Mesothelial cell of epicardium (in vitro differentiated cells): ENCODE measurements at regions not wholly inside any gene's neighbourhood (a gene's known extent, or its start where the extent isn't known, plus 50 kb on each side); places are given as distances from the start of the nearest gene placed in this dataset.
"Not testable (repeated sequence)": the region's sequence is repeated elsewhere in the genome, so short reads cannot be mapped to it uniquely, and the experiment has no call there.

ENCODE experiments used
- DNase-seq, 2 experiments: peaks; one replicate each; pipeline ENCODE4 v3.0.0; 2021; ENCODE audit warnings: low spot score in 2 of 2; ENCODE audit not compliant: unreplicated experiment in 2 of 2
- H3K27ac Mint-ChIP-seq: 2 replicates; pipeline ENCODE4 v1.8.0; 2021; ENCODE audit warnings: mixed read lengths
- H3K27me3 Mint-ChIP-seq: 2 replicates; pipeline ENCODE4 v1.8.0; 2021; ENCODE audit warnings: low read depth, mixed read lengths
- H3K36me3 Mint-ChIP-seq: 2 replicates; pipeline ENCODE4 v1.8.0; 2021; ENCODE audit warnings: mixed read lengths
- H3K4me1 Mint-ChIP-seq: 2 replicates; pipeline ENCODE4 v1.8.0; 2021; ENCODE audit warnings: mixed read lengths
- H3K4me3 Mint-ChIP-seq: 2 replicates; pipeline ENCODE4 v1.8.0; 2021; ENCODE audit warnings: mild to moderate bottlenecking, moderate library complexity, mixed read lengths
- H3K9me3 Mint-ChIP-seq: 2 replicates; pipeline ENCODE4 v1.8.0; 2021; ENCODE audit warnings: mixed read lengths
- TF ChIP-seq, protein P1 (sequence below): fragments of 200-600 bp; sonication (generic); IDR thresholded peaks from one replicate; pipeline ENCODE4 v1.5.0; 2021; ENCODE audit warnings: antibody characterized with exemption; ENCODE audit not compliant: unreplicated experiment

DNA sequence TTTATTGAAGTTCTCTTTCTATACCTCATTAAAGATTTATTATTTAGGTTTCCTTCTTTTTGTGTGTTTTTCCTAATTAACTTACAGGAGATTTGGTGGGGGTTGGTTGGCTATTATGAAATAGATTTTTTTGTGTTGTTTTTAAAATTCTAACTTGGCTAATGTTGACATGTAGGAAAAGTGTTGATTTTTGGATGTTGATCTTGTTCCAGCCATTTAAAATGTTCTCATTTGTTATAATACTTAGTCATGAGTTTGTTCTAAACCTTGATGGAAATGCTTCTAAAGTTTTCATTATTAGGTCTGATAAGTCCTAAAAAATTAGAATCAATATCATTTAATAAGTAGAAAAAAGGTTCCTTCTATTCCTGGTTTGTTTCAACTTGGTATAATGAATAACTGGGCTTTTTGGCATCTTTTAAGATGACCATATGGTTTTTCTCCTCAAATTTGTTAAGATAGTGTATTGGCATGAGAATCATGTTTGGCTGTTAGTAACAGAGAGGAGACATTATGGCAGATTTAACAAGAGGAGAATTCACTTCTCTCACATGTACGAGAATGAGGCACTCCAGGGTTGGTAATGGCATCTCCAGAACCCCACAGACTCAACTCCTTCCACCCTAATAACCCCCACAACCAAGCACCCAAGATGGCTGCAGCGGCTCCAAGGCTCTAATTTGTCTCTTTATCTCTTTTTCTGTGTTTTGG lies 104.1 kb downstream of the ARHGAP11B start:
- not testable (repeated sequence) for H3K27ac Mint-ChIP-seq, H3K4me3 Mint-ChIP-seq, H3K27me3 Mint-ChIP-seq, DNase-seq, H3K4me1 Mint-ChIP-seq, H3K9me3 Mint-ChIP-seq
- H3K36me3 Mint-ChIP-seq = peaks cover 35% of the 10 kb centered on the region

DNA sequence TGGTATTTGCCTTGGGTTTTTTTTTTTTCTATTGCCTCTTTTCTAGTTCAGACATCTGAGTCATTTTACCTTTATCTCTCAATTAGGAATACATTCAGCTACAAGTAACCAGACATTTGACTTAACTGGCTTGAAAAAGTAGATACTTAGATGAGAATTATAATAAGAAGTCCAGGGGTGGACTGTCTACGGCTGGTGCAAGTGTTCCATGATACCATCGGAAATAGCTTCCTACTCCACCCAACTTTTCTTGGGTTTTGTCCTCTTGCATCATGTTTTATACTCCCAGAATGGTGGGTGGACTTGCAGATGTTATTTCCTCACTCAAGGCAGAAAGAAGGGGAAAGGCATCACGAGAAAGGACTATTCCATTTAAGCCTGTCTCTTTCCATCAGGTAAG lies 104.7 kb downstream of the ARHGAP11B start:
- not testable (repeated sequence) for H3K27me3 Mint-ChIP-seq, H3K27ac Mint-ChIP-seq, H3K9me3 Mint-ChIP-seq, H3K4me3 Mint-ChIP-seq, DNase-seq, H3K4me1 Mint-ChIP-seq
- H3K36me3 Mint-ChIP-seq = peaks cover 36% of the 10 kb centered on the region

DNA sequence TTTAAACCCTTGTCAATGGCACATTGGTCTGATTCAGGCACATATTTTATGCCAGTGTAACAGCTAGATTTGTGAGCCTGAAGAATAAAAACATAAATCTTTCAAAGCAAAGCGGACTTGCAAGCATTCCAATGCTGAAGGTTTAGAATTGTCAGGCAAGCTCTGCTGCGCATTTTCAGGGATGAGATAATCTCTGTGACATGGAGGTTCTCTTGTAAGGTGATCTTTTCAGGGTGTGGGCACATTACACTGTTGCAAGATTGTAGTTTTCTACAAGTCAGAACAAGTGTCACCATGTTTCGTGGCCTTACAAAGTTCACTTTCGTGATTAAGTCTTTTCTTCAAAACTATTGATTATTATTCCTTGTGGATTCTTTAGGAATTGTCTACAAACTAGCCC lies 106.2 kb downstream of the ARHGAP11B start:
- peaks cover 38% of the 10 kb centered on the region for H3K36me3 Mint-ChIP-seq
- H3K4me1 Mint-ChIP-seq, H3K4me3 Mint-ChIP-seq, H3K27ac Mint-ChIP-seq, DNase-seq, H3K9me3 Mint-ChIP-seq, H3K27me3 Mint-ChIP-seq: not testable (repeated sequence)

DNA sequence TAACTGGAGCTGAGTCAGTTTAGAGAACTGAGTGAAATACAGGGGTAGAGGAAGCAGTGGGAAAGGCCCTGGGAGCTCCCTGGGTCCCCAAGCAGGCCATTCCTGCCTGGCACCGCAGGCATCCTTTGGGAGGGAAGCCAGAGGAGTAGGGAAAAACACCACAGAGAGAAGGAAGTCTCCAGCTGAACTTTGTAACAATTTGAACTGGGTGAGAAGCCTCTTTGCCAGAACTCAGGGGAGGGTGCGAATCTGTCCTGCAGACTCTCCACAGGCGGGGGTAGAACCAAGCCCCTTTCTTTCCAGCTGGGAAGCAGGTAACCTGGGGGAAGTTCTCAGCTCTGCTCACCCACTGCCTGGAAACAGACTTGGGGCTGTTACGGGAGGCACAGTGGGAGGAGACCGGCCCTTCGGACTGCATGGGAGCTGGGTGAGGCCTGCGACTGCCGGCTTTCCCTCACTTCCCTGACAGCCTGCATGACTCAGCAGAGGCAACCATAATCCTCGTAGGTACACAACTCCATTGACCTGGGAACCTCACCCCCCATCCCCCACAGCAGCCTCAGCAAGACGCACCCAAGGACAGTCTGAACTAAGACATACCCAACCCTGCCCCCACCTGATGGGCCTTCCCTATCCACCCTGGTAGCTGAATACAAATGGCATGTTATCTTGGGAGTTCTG lies 110.1 kb downstream of the ARHGAP11B start:
- H3K4me3 Mint-ChIP-seq, H3K27ac Mint-ChIP-seq, H3K4me1 Mint-ChIP-seq, H3K27me3 Mint-ChIP-seq, DNase-seq: not testable (repeated sequence)
- Mint-ChIP-seq H3K36me3 (peaks cover 40% of the 10 kb centered on the region), H3K9me3 (peaks cover 26% of the 10 kb centered on the region)

DNA sequence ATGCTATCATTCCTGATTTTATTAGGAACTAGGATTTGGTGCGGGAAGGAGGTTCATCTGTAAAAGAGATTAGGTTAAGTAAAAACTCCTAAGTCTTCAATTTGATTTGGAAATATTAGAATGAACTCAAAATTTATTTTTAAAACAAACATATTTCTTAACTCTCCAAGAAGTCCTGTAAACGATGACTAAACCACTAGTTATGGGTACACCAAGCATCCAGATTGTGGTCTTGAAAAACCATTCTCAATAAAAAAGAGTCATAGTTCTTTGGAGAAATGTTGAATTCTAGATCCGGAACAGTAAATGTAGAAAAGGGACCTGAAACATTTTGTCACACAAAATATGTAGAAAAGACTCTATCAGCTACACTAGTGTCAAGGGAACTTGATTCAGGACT lies 116.9 kb downstream of the ARHGAP11B start:
- not testable (repeated sequence) for DNase-seq, H3K27me3 Mint-ChIP-seq, H3K4me3 Mint-ChIP-seq, H3K4me1 Mint-ChIP-seq, H3K27ac Mint-ChIP-seq
- H3K36me3 Mint-ChIP-seq = peaks cover 11% of the 10 kb centered on the region
- H3K9me3 Mint-ChIP-seq = peaks cover 29% of the 10 kb centered on the region

DNA sequence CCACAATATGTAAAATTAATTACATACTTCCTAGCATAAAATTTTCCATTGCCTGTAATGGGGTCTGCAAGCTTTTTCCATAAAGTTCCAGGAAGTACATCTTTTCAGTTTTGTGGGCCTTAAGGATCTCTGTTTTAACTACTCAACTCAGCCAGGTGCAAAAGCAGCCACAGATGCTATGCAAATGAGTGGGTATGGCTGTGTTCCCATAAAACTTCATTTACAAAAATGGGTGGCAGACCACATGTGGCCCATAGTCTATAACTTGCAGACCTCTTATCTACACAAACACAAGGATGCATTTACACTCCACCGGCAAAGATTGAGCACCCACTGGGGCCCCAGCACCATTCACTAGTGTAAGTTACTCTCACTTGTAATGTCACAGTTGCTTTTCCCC lies 123.1 kb downstream of the ARHGAP11B start:
- H3K9me3 Mint-ChIP-seq, H3K27ac Mint-ChIP-seq, H3K36me3 Mint-ChIP-seq, H3K27me3 Mint-ChIP-seq, H3K4me3 Mint-ChIP-seq, H3K4me1 Mint-ChIP-seq, DNase-seq: not testable (repeated sequence)

DNA sequence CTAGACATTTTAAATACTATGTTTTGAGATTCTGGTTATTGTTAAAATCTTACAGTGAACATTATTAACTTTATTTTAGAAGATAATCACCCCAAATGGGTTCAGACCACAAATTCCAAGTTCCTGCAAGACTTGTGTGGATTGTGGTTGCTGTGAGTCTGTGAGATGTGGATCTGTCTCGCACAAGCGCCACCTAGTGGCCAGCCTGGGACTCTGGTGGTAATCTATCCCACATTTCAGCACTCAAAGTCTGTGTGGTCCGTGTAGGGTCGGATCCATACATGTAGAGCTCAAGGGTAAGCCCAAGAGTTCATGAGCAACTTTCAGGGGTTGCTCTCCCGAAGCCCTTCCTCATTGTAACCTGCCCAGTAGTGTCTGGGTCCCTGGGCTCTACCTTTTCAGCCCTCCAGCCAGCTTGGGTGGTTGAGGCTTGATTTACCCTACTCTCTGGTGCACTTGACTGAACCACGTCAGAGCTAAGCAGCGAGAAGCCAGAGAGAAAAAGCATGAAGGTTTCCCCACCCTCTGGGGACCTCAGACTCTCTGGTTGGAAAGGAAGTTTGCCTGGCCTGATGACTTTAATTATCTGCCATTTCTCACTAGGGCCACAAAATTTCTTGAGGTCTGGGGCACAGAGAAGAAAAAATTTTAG lies 129.2 kb downstream of the ARHGAP11B start:
- H3K4me1 Mint-ChIP-seq, H3K4me3 Mint-ChIP-seq, H3K9me3 Mint-ChIP-seq, H3K27me3 Mint-ChIP-seq, H3K36me3 Mint-ChIP-seq, H3K27ac Mint-ChIP-seq: not testable (repeated sequence)
- peak; percentile 75 to 86 for DNase-seq
- TF ChIP-seq, protein P1, sequence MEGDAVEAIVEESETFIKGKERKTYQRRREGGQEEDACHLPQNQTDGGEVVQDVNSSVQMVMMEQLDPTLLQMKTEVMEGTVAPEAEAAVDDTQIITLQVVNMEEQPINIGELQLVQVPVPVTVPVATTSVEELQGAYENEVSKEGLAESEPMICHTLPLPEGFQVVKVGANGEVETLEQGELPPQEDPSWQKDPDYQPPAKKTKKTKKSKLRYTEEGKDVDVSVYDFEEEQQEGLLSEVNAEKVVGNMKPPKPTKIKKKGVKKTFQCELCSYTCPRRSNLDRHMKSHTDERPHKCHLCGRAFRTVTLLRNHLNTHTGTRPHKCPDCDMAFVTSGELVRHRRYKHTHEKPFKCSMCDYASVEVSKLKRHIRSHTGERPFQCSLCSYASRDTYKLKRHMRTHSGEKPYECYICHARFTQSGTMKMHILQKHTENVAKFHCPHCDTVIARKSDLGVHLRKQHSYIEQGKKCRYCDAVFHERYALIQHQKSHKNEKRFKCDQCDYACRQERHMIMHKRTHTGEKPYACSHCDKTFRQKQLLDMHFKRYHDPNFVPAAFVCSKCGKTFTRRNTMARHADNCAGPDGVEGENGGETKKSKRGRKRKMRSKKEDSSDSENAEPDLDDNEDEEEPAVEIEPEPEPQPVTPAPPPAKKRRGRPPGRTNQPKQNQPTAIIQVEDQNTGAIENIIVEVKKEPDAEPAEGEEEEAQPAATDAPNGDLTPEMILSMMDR = peak; percentile 60

DNA sequence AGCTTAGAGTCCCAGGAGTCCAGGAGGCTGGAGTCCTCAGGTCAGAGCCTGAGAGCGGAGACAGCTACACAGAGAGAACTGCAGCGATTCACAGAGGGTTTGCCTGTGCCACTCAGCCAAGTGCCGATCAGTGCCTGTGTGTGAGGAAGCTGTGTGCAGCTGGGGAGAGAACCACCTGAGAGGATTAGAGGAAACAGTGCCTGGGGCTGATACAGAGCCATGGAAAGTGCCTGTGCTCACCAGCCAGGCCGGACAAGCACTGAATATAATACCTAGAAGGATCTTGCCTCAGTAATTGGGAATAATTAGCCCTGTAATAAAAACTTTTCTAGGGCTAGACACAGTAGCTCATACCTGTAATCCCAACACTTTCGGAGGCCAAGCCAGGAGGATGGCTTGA lies 134.7 kb downstream of the ARHGAP11B start:
- not testable (repeated sequence) for DNase-seq, H3K36me3 Mint-ChIP-seq, H3K27me3 Mint-ChIP-seq, H3K4me1 Mint-ChIP-seq, H3K27ac Mint-ChIP-seq, H3K9me3 Mint-ChIP-seq, H3K4me3 Mint-ChIP-seq

DNA sequence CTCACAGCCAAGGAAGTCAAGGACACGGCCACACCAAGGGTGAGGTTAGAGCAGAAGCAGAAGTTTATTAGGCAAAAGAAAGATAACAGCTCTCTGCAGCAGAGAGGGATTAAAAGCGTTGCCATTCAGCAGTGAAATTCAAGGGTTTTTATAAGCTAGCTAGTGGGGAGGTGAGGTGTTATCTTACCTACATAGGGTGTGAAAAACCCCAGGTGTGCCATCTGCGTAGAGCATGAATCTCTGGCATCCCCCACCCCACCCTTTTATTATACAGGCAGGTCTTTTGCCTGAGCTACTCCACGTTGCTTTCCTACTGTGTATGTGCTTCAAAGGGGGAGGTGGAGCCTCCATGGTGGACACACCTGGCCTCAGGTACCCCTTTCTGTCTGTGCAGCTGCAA lies 135.4 kb downstream of the ARHGAP11B start:
- H3K27me3 Mint-ChIP-seq, H3K27ac Mint-ChIP-seq, DNase-seq, H3K4me1 Mint-ChIP-seq, H3K36me3 Mint-ChIP-seq, H3K9me3 Mint-ChIP-seq, H3K4me3 Mint-ChIP-seq: not testable (repeated sequence)

DNA sequence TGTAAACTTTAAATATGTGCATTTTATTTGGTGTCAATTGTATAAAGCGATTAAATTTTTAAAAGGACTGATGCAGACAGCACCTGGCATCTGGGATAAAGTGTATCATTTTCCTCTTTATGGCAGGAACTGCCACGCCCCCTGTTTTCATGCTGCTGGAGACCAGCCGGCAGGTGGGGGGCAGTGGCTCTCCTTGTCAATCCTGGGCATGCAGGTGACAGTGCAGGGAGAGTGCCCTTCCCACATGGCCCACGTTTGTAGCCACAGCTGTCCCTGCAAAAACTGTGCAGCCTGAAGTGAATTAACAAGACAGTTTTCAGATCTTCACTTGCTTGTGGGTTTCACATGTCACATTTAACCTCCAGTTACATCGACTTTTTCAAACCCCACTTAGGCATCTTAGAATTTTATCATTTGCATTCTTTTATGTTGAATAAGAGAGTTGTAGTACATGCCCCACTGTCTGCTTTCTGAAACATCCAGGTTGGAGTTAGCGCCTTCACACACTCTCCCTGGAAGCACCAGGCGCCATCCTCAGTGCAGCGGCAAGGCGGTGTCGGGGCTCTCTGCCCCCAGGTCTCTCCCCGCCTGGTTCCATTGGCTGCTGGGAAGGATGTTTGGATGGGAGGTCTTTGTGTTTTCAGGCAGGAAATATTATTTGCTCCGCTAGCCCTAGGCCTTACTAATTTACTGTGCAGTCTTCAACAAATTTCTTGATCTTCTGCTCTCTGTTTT lies 134.2 kb upstream of the FAN1 start:
- not testable (repeated sequence) for H3K27me3 Mint-ChIP-seq, H3K27ac Mint-ChIP-seq, H3K4me1 Mint-ChIP-seq, H3K4me3 Mint-ChIP-seq, H3K9me3 Mint-ChIP-seq, DNase-seq
- H3K36me3 Mint-ChIP-seq = peaks cover 13% of the 10 kb centered on the region
